Right renal cortex interstitium (tissue), 3 donors: ENCODE measurements at regions not wholly inside any gene's neighbourhood (a gene's known extent, or its start where the extent isn't known, plus 50 kb on each side); places are given as distances from the start of the nearest gene placed in this dataset.

Experiments
- DNase-seq, 3 donors: peaks; one replicate each; pipeline ENCODE4 v3.0.0-alpha.2; 2013; ENCODE audit warnings: low read depth in 3 of 3, low spot score in 2 of 3

- DNase-seq: no peak
These were observed 64.3 kb upstream of the BMPER start for GRCh38 chr7:33841031-33841430.

- DNase-seq: no peak
These were observed 63.6 kb upstream of the BMPER start for GRCh38 chr7:33841705-33842129.

- DNase-seq: no peak
These were observed 63.2 kb upstream of the BMPER start for GRCh38 chr7:33842150-33842549.

- DNase-seq: no peak
These were observed 59.3 kb upstream of the BMPER start for GRCh38 chr7:33845991-33846509.

- no peak for DNase-seq
These were observed 56.3 kb upstream of the BMPER start for GRCh38 chr7:33849004-33849403.

- no peak for DNase-seq
These were observed 55.3 kb upstream of the BMPER start for GRCh38 chr7:33849971-33850559.

GRCh38 chr7:33850768-33851167 is 54.6 kb upstream of the BMPER start:
- DNase-seq: no peak

GRCh38 chr7:33852838-33853237 is 52.5 kb upstream of the BMPER start:
- no peak for DNase-seq

- DNase-seq: no peak
These were observed 51.8 kb upstream of the BMPER start for GRCh38 chr7:33853361-33854062.

GRCh38 chr7:33854178-33854577 is 51.2 kb upstream of the BMPER start:
- no peak for DNase-seq

- no peak for DNase-seq
These were observed 50.5 kb upstream of the BMPER start for GRCh38 chr7:33854801-33855350.
